ENCODE measurements at regions not wholly inside any gene's neighbourhood (a gene's known extent, or its start where the extent isn't known, plus 50 kb on each side); places are given as distances from the start of the nearest gene placed in this dataset.
"Not testable (repeated sequence)": the region's sequence is repeated elsewhere in the genome, so short reads cannot be mapped to it uniquely, and the experiment has no call there.

DNA sequence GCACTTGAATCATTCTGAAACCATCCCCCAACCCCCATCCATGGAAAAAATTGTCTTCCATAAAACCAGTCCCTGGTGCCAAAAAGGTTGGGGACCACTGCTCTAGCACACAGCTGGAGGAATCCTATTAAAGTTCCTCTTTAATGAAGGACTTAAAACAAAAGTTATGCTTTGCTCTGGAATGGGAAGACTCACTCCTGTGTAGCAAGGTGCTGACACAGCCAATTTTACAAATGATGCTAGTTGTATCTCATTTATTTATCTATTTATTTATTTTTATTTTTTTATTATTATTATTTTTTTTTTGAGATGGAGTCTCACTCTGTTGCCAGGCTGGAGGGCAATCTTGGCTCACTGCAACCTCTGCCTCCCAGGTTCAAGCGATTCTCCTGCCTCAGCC, 58.9 kb upstream of the NDUFV2 start:
- H3K4me3 ChIP-seq (ENCODE audit: low read depth, low read length) = no peak overlapping the region
- no peaks in the 10 kb centered on the region for H3K4me1 ChIP-seq (ENCODE audit: control insufficient read depth, insufficient read depth, low read length)
- H3K27ac ChIP-seq (ENCODE audit: low read depth, low read length) = no peak overlapping the region
- H3K36me3 ChIP-seq (ENCODE audit: control insufficient read depth, insufficient read depth, low read length) = no peaks in the 10 kb centered on the region
- H3K27me3 ChIP-seq (ENCODE audit: control insufficient read depth, insufficient read depth, low read length) = no peaks in the 10 kb centered on the region
- 93% methylated on average over 1 of the region's 1 CpG for WGBS (ENCODE audit: insufficient coverage)
- no peaks in the 10 kb centered on the region for H3K9me3 ChIP-seq (ENCODE audit: control insufficient read depth, insufficient read depth, low read length)
- DNase-seq (ENCODE audit: low read depth in 4 of 6, low spot score in 6 of 6) = no peak

DNA sequence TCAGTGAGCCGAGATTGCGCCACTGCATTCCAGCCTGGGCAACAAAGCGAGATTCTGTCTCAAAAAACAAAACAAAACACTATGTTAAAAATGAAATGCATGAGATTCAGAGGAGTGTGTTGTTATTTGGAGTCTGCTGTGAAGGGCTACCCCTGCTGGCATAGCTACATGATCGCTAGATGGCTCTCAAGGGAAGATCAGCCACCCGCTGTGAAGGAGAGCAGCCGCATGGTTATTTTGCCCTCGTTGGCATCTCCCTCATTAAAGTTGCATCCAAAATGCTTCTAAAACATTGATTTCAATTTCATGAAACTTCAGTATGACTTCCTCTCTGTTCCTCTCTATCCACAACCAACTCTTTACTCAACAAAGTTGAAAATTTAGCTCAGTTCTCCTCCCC, 54.8 kb upstream of the NDUFV2 start:
- no peak for DNase-seq (ENCODE audit: low read depth in 4 of 6, low spot score in 6 of 6)
- Histone ChIP-seq H3K9me3 (ENCODE audit: control insufficient read depth, insufficient read depth, low read length) (no peaks in the 10 kb centered on the region), H3K27me3 (ENCODE audit: control insufficient read depth, insufficient read depth, low read length) (no peaks in the 10 kb centered on the region), H3K4me1 (ENCODE audit: control insufficient read depth, insufficient read depth, low read length) (no peaks in the 10 kb centered on the region), H3K27ac (ENCODE audit: low read depth, low read length) (no peak overlapping the region), H3K4me3 (ENCODE audit: low read depth, low read length) (no peak overlapping the region), H3K36me3 (ENCODE audit: control insufficient read depth, insufficient read depth, low read length) (no peaks in the 10 kb centered on the region)
- WGBS (ENCODE audit: insufficient coverage) = 85% methylated on average over 4 of the region's 7 CpGs

DNA sequence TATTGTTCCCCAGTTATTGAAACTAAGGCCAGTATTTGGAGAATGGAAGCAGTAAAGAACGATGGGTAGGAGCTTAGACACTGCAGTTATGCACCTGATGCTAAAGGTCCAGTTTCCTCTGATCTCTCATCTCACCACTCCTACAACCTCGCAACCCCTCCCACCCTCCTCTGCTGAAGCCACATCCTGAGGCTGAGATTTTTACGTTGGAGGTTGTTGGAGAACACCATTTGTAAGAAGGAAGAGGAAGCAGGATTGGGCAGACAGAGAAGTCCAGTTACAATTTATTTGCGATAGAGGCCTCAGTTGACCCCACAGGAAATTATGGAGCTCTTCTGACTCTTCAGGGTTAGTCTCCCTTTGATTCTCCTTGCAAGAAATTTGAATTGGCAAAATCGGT, 54.3 kb upstream of the NDUFV2 start:
- Histone ChIP-seq H3K27me3 (ENCODE audit: control insufficient read depth, insufficient read depth, low read length) (no peaks in the 10 kb centered on the region), H3K4me3 (ENCODE audit: low read depth, low read length) (no peak overlapping the region), H3K9me3 (ENCODE audit: control insufficient read depth, insufficient read depth, low read length) (no peaks in the 10 kb centered on the region), H3K36me3 (ENCODE audit: control insufficient read depth, insufficient read depth, low read length) (no peaks in the 10 kb centered on the region), H3K27ac (ENCODE audit: low read depth, low read length) (no peak overlapping the region), H3K4me1 (ENCODE audit: control insufficient read depth, insufficient read depth, low read length) (no peaks in the 10 kb centered on the region)
- DNase-seq (ENCODE audit: low read depth in 4 of 6, low spot score in 6 of 6) = no peak
- WGBS (ENCODE audit: insufficient coverage) = 100% methylated on average over 4 of the region's 5 CpGs

DNA sequence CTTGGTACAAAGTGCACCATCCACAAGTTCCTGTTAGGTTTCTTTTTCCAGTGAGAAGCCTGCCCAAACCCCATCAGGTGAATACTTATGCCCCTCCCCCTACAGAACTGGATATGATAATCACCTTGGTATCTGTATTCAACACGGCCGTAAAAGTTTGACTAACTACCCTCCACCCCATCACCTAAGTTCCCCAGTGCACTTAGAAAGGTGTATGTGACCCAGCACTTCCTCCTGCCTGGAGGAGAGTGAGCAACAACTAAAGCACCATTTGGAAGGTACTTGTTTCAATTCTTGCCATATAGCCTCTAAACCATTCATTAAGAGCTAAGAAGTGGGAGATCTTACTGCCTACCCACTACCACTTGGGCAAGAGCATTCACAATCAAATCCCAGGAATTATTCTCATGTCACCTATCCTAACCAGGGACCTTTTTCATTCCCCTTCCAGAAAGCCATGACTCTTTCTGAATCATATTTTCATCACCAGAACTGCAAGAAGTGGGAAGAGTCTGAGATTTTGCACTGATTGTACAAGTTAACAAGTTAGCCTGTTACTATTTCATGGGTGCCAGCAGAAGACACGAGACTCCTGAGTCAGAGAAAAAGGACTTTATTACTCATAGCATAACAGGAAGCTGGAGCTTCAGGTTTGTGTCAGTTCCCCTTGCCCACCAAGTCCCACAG, 53.5 kb upstream of the NDUFV2 start:
- H3K9me3 ChIP-seq (ENCODE audit: control insufficient read depth, insufficient read depth, low read length) = no peaks in the 10 kb centered on the region
- no peaks in the 10 kb centered on the region for H3K36me3 ChIP-seq (ENCODE audit: control insufficient read depth, insufficient read depth, low read length)
- DNase-seq (ENCODE audit: low read depth in 4 of 6, low spot score in 6 of 6) = no peak
- no peak overlapping the region for H3K4me3 ChIP-seq (ENCODE audit: low read depth, low read length)
- no peaks in the 10 kb centered on the region for H3K4me1 ChIP-seq (ENCODE audit: control insufficient read depth, insufficient read depth, low read length)
- H3K27ac ChIP-seq (ENCODE audit: low read depth, low read length) = no peak overlapping the region
- WGBS (ENCODE audit: insufficient coverage) = 80% methylated on average over 1 of the region's 3 CpGs
- no peaks in the 10 kb centered on the region for H3K27me3 ChIP-seq (ENCODE audit: control insufficient read depth, insufficient read depth, low read length)

DNA sequence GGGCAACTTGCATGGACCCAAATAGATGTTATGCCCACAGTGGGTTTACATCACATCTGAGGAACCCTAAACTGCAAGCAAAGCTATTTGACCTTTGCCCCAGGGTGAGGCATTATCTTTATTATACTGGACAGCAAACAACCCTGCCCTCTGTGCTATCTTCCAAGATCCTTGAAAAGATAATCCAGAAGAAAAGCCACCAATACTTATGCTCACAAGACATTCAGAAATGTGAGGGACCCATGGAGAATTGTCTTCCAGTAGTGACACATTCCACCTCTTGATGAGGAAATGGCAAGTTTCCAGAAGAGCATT, 53.0 kb upstream of the NDUFV2 start:
- H3K27ac ChIP-seq (ENCODE audit: low read depth, low read length) = no peak overlapping the region
- no peak for DNase-seq (ENCODE audit: low read depth in 4 of 6, low spot score in 6 of 6)
- H3K4me1 ChIP-seq (ENCODE audit: control insufficient read depth, insufficient read depth, low read length) = no peaks in the 10 kb centered on the region
- no peaks in the 10 kb centered on the region for H3K36me3 ChIP-seq (ENCODE audit: control insufficient read depth, insufficient read depth, low read length)
- no peaks in the 10 kb centered on the region for H3K27me3 ChIP-seq (ENCODE audit: control insufficient read depth, insufficient read depth, low read length)
- no peak overlapping the region for H3K4me3 ChIP-seq (ENCODE audit: low read depth, low read length)
- H3K9me3 ChIP-seq (ENCODE audit: control insufficient read depth, insufficient read depth, low read length) = no peaks in the 10 kb centered on the region

DNA sequence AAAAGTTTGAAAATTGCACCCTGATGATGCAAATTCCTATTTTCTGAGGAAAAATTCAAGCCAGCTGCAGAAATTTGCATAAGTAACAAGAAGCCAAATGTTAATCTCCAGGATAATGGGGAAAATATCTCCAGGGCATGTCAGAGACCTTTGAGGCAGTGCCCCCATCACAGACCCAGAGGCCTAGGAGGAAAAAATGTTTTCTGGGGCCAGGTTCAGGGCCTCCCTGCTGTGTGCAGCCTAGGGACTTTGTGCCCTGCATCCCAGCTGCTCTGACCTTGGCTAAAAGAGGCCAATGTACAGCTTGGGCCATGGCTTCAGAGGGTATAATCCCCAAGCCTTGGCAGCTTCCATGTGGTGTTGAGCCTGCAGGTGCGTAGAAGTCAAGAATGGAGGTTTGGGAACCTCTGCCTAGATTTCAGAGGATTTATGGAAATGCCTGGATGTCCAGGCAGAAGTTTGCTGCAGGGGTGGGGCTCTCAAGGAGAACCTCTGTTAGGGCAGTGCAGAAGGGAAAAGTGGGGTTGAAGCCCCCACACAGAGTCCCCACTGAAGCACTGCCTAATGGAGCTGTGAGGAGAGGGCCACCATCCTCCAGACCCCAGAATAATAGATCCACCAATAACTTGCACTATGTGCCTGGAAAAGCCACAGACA, 51.7 kb upstream of the NDUFV2 start:
- H3K4me3 ChIP-seq (ENCODE audit: low read depth, low read length); H3K4me1 ChIP-seq (ENCODE audit: control insufficient read depth, insufficient read depth, low read length); H3K36me3 ChIP-seq (ENCODE audit: control insufficient read depth, insufficient read depth, low read length); H3K27ac ChIP-seq (ENCODE audit: low read depth, low read length); DNase-seq (ENCODE audit: low read depth in 4 of 6, low spot score in 6 of 6); H3K9me3 ChIP-seq (ENCODE audit: control insufficient read depth, insufficient read depth, low read length); H3K27me3 ChIP-seq (ENCODE audit: control insufficient read depth, insufficient read depth, low read length): not testable (repeated sequence)
- 100% methylated on average over 1 of the region's 1 CpG for WGBS (ENCODE audit: insufficient coverage)

Measured in spinal cord (tissue), 9 donors.